WTC11 (cell line): ENCODE measurements at regions not wholly inside any gene's neighbourhood (a gene's known extent, or its start where the extent isn't known, plus 50 kb on each side); places are given as distances from the start of the nearest gene placed in this dataset.

Experiments
- ATAC-seq: fragments of 200-7000 bp; cut with Tn5 transposase; 2 replicates; pipeline ENCODE4 v1.10.0; 2021; ENCODE audit warnings: mild to moderate bottlenecking, moderate library complexity
- CTCF ChIA-PET: fragments of 300-600 bp; sonication (Branson Sonifier 250); formaldehyde crosslinking; loops from one replicate; lab custom pipeline; 2021; ENCODE audit warnings: antibody characterized with exemption; lab: Charles Lee
- POLR2A ChIA-PET: fragments of 350-600 bp; sonication (Branson Sonifier 250); formaldehyde crosslinking; loops from one replicate; lab custom pipeline; 2021; ENCODE audit warnings: antibody characterized with exemption; lab: Charles Lee
- DNase-seq: peaks from one replicate; pipeline ENCODE4 v3.0.0; 2021; ENCODE audit warnings: low spot score
- H3K27ac Mint-ChIP-seq: 2 replicates; pipeline ENCODE4 v1.8.0; 2021; ENCODE audit warnings: mixed read lengths
- H3K27me3 Mint-ChIP-seq: 2 replicates; pipeline ENCODE4 v1.8.0; 2021; ENCODE audit warnings: low read depth, mild to moderate bottlenecking, moderate library complexity, mixed read lengths
- H3K36me3 Mint-ChIP-seq: 2 replicates; pipeline ENCODE4 v1.8.0; 2021; ENCODE audit warnings: mixed read lengths
- H3K4me1 Mint-ChIP-seq: 2 replicates; pipeline ENCODE4 v1.8.0; 2022; ENCODE audit warnings: mixed read lengths
- H3K4me3 Mint-ChIP-seq: 2 replicates; pipeline ENCODE4 v1.8.0; 2021; ENCODE audit warnings: mild to moderate bottlenecking, moderate library complexity, mixed read lengths
- H3K9me3 Mint-ChIP-seq: 2 replicates; pipeline ENCODE4 v1.8.0; 2021; ENCODE audit warnings: mixed read lengths
- ARID4B ChIP-seq: sonication (generic); formaldehyde crosslinking; IDR thresholded peaks from 2 replicates; pipeline ENCODE4 v1.8.0; 2023; ENCODE audit warnings: missing genetic modification reagents, mild to moderate bottlenecking, borderline replicate concordance
- CREB1 ChIP-seq: sonication (generic); formaldehyde crosslinking; IDR thresholded peaks from 2 replicates; pipeline ENCODE4 v1.8.0; 2023; ENCODE audit warnings: mild to moderate bottlenecking, missing genetic modification reagents
- FOXP1 ChIP-seq: sonication (generic); formaldehyde crosslinking; IDR thresholded peaks from 2 replicates; pipeline ENCODE4 v1.8.0; 2022; ENCODE audit warnings: missing genetic modification reagents, mild to moderate bottlenecking, moderate library complexity, borderline replicate concordance
- FOXP4 ChIP-seq: sonication (generic); formaldehyde crosslinking; IDR thresholded peaks from 2 replicates; pipeline ENCODE4 v1.8.0; 2022; ENCODE audit warnings: mild to moderate bottlenecking, missing genetic modification reagents
- GABPB1 ChIP-seq: sonication (generic); formaldehyde crosslinking; IDR thresholded peaks from 2 replicates; pipeline ENCODE4 v1.8.1; 2023; ENCODE audit warnings: mild to moderate bottlenecking, missing genetic modification reagents
- GRHL2 ChIP-seq: fragments of 250-450 bp; sonication (Bioruptor Pico); IDR thresholded peaks from 2 replicates; pipeline ENCODE4 v1.8.0; 2022; ENCODE audit warnings: mild to moderate bottlenecking, moderate library complexity; ENCODE audit not compliant: insufficient replicate concordance, severe bottlenecking
- IRF2 ChIP-seq: sonication (generic); formaldehyde crosslinking; IDR thresholded peaks from 2 replicates; pipeline ENCODE4 v1.8.0; 2022; ENCODE audit warnings: low read depth, missing genetic modification reagents, borderline replicate concordance
- MLX ChIP-seq: sonication (generic); formaldehyde crosslinking; IDR thresholded peaks from 2 replicates; pipeline ENCODE4 v1.8.1; 2023; ENCODE audit warnings: mild to moderate bottlenecking, missing genetic modification reagents, moderate library complexity
- NFATC4 ChIP-seq: fragments of 250-450 bp; sonication (Bioruptor Pico); IDR thresholded peaks from 2 replicates; pipeline ENCODE4 v1.9.0; 2021; ENCODE audit warnings: mild to moderate bottlenecking
- NR2C2 ChIP-seq: sonication (generic); formaldehyde crosslinking; IDR thresholded peaks from 2 replicates; pipeline ENCODE4 v1.8.0; 2022; ENCODE audit warnings: mild to moderate bottlenecking, missing genetic modification reagents
- OVOL2 ChIP-seq: fragments of 250-450 bp; sonication (Bioruptor Pico); IDR thresholded peaks from 2 replicates; pipeline ENCODE4 v1.9.0; 2021; ENCODE audit warnings: mild to moderate bottlenecking, borderline replicate concordance
- RORB ChIP-seq: fragments of 250-450 bp; sonication (Bioruptor Pico); IDR thresholded peaks from 2 replicates; pipeline ENCODE4 v1.9.0; 2021; ENCODE audit warnings: mild to moderate bottlenecking
- SMAD3 ChIP-seq: sonication (generic); formaldehyde crosslinking; IDR thresholded peaks from 2 replicates; pipeline ENCODE4 v1.8.0; 2022; ENCODE audit warnings: missing genetic modification reagents, mild to moderate bottlenecking, borderline replicate concordance
- SOX15 ChIP-seq: fragments of 250-450 bp; sonication (Bioruptor Pico); IDR thresholded peaks from 2 replicates; pipeline ENCODE4 v1.9.0; 2021; ENCODE audit warnings: mild to moderate bottlenecking
- TCF7 ChIP-seq: sonication (generic); formaldehyde crosslinking; IDR thresholded peaks from 2 replicates; pipeline ENCODE4 v1.8.0; 2022; ENCODE audit warnings: mild to moderate bottlenecking, low read depth, missing genetic modification reagents, moderate library complexity
- ZNF138 ChIP-seq: sonication (generic); formaldehyde crosslinking; conservative IDR thresholded peaks from 2 replicates; pipeline ENCODE4 v1.8.1; 2022; ENCODE audit warnings: mild to moderate bottlenecking, moderate library complexity, missing genetic modification reagents
- ZNF219 ChIP-seq: sonication (generic); formaldehyde crosslinking; IDR thresholded peaks from 2 replicates; pipeline ENCODE4 v1.8.0; 2023; ENCODE audit warnings: missing genetic modification reagents, mild to moderate bottlenecking, borderline replicate concordance
- ZNF263 ChIP-seq: sonication (generic); formaldehyde crosslinking; IDR thresholded peaks from 2 replicates; pipeline ENCODE4 v1.8.1; 2022; ENCODE audit warnings: low read depth, mild to moderate bottlenecking, moderate library complexity, missing genetic modification reagents
- ZNF317 ChIP-seq: sonication (generic); formaldehyde crosslinking; IDR thresholded peaks from 2 replicates; pipeline ENCODE4 v1.8.1; 2023; ENCODE audit warnings: low read depth, mild to moderate bottlenecking, moderate library complexity, missing genetic modification reagents, borderline replicate concordance
- ZNF423 ChIP-seq: fragments of 250-450 bp; sonication (Bioruptor Pico); IDR thresholded peaks from 2 replicates; pipeline ENCODE4 v2.1.2; 2022; ENCODE audit warnings: mild to moderate bottlenecking, moderate library complexity
- ZNF671 ChIP-seq: fragments of 250-450 bp; sonication (Bioruptor Pico); IDR thresholded peaks from 2 replicates; pipeline ENCODE4 v1.8.0; 2021; ENCODE audit warnings: mild to moderate bottlenecking
- ZSCAN18 ChIP-seq: fragments of 250-450 bp; sonication (Bioruptor Pico); IDR thresholded peaks from 2 replicates; pipeline ENCODE4 v2.1.2; 2022; ENCODE audit warnings: mild to moderate bottlenecking, moderate library complexity
- TF ChIP-seq, protein P1 (sequence below): sonication (generic); formaldehyde crosslinking; IDR thresholded peaks from 2 replicates; pipeline ENCODE4 v1.8.1; 2023; ENCODE audit warnings: mild to moderate bottlenecking, missing genetic modification reagents
- TF ChIP-seq, protein P2 (sequence below): sonication (generic); formaldehyde crosslinking; IDR thresholded peaks from 2 replicates; pipeline ENCODE4 v1.8.1; 2023; ENCODE audit warnings: mild to moderate bottlenecking, missing genetic modification reagents, moderate library complexity
- TF ChIP-seq, protein P3 (sequence below): sonication (generic); formaldehyde crosslinking; IDR thresholded peaks from 2 replicates; pipeline ENCODE4 v1.8.1; 2022; ENCODE audit warnings: low read depth, mild to moderate bottlenecking, moderate library complexity, missing genetic modification reagents, borderline replicate concordance

DNA sequence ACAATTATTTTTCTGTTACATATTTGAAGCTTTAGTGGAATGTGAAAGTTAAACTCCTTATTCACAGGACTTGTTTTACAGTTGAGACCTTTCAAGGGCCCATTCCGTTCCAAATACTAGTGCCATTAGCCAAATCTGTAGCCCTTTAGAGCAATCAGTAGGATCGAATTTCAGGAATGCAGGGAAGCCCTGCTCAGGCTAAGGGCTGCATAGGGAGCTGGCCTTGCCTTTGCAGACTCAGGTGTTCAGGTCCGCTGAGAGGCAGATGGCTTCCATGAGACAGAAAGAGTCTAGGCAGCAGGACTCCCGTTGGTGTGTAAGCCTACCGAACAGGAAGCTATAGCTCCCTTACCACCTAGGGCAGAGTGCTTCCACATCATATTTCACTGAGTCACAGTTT lies 150.1 kb upstream of the SLC27A6 start:
- no peak for TF ChIP-seq ZNF423 (CRISPR knock-in tag)
- no peak for TF ChIP-seq IRF2 (CRISPR knock-in tag)
- no peak for TF ChIP-seq NR2C2
- TF ChIP-seq SOX15 (CRISPR knock-in tag), result no peak
- no peak for TF ChIP-seq CREB1 (CRISPR knock-in tag)
- TF ChIP-seq, protein P1, sequence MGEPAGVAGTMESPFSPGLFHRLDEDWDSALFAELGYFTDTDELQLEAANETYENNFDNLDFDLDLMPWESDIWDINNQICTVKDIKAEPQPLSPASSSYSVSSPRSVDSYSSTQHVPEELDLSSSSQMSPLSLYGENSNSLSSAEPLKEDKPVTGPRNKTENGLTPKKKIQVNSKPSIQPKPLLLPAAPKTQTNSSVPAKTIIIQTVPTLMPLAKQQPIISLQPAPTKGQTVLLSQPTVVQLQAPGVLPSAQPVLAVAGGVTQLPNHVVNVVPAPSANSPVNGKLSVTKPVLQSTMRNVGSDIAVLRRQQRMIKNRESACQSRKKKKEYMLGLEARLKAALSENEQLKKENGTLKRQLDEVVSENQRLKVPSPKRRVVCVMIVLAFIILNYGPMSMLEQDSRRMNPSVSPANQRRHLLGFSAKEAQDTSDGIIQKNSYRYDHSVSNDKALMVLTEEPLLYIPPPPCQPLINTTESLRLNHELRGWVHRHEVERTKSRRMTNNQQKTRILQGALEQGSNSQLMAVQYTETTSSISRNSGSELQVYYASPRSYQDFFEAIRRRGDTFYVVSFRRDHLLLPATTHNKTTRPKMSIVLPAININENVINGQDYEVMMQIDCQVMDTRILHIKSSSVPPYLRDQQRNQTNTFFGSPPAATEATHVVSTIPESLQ (CRISPR knock-in tag), result no peak
- no peak for TF ChIP-seq OVOL2
- no peak for TF ChIP-seq FOXP4
- TF ChIP-seq MLX, result no peak
- TF ChIP-seq SMAD3 (CRISPR knock-in tag), result no peak
- no peak for TF ChIP-seq ZNF219
- TF ChIP-seq FOXP1 (CRISPR knock-in tag), result no peak
- TF ChIP-seq ZNF138 (CRISPR knock-in tag), result no peak
- TF ChIP-seq, protein P2, sequence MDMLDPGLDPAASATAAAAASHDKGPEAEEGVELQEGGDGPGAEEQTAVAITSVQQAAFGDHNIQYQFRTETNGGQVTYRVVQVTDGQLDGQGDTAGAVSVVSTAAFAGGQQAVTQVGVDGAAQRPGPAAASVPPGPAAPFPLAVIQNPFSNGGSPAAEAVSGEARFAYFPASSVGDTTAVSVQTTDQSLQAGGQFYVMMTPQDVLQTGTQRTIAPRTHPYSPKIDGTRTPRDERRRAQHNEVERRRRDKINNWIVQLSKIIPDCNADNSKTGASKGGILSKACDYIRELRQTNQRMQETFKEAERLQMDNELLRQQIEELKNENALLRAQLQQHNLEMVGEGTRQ, result no peak
- TF ChIP-seq, protein P3, sequence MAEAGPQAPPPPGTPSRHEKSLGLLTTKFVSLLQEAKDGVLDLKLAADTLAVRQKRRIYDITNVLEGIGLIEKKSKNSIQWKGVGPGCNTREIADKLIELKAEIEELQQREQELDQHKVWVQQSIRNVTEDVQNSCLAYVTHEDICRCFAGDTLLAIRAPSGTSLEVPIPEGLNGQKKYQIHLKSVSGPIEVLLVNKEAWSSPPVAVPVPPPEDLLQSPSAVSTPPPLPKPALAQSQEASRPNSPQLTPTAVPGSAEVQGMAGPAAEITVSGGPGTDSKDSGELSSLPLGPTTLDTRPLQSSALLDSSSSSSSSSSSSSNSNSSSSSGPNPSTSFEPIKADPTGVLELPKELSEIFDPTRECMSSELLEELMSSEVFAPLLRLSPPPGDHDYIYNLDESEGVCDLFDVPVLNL (CRISPR knock-in tag), result no peak
- no peak for TF ChIP-seq GRHL2 (CRISPR knock-in tag)
- TF ChIP-seq TCF7 (CRISPR knock-in tag), result no peak
- peak; percentile 100 for ATAC-seq
- H3K27me3 Mint-ChIP-seq, result no peaks in the 10 kb centered on the region
- no peak overlapping the region for H3K4me3 Mint-ChIP-seq
- CTCF ChIA-PET, result no interaction called here
- POLR2A ChIA-PET, result no interaction called here
- peak; percentile 53 for DNase-seq
- peaks cover 20% of the 10 kb centered on the region for H3K9me3 Mint-ChIP-seq
- H3K27ac Mint-ChIP-seq, result no peak overlapping the region
- H3K36me3 Mint-ChIP-seq, result peaks cover 2% of the 10 kb centered on the region; the same call in 1 of the 2 replicates
- peaks cover 15% of the 10 kb centered on the region for H3K4me1 Mint-ChIP-seq

DNA sequence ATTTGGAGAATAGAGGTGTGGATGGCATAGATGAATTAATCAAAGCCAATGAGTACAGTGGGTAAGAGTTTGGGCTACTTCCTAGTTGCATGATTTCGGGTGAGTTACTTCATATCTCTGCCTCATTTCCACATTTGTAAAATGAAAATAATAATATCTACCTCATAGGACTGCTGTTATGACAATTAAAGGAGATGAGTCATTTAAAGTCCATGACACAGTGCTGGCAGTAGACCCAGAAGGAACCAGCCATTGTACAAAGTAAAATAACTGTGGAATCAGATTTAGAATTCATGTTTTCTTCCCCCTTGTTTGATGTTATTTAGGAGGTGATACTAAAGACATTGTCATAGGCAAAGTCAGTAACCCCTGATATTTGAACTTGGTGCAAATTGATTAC lies 139.5 kb upstream of the SLC27A6 start:
- no peak for DNase-seq
- no peak overlapping the region for H3K27ac Mint-ChIP-seq
- peaks cover 13% of the 10 kb centered on the region for H3K4me1 Mint-ChIP-seq
- ATAC-seq, result no peak
- ChIA-PET CTCF (no interaction called here), POLR2A (no interaction called here)
- H3K9me3 Mint-ChIP-seq, result no peaks in the 10 kb centered on the region
- H3K4me3 Mint-ChIP-seq, result no peak overlapping the region
- H3K27me3 Mint-ChIP-seq, result no peaks in the 10 kb centered on the region
- H3K36me3 Mint-ChIP-seq, result no peaks in the 10 kb centered on the region
- TF ChIP-seq NFATC4 (no peak), ZNF671 (CRISPR knock-in tag) (no peak), RORB (CRISPR knock-in tag) (no peak), ARID4B (CRISPR knock-in tag) (no peak), ZNF263 (no peak), GABPB1 (CRISPR knock-in tag) (no peak), ZNF317 (CRISPR knock-in tag) (no peak), ZSCAN18 (CRISPR knock-in tag) (no peak)
